Suppressor macrophage treated with lipopolysaccharide for 4 hours (primary cell): ENCODE measurements at regions not wholly inside any gene's neighbourhood (a gene's known extent, or its start where the extent isn't known, plus 50 kb on each side); places are given as distances from the start of the nearest gene placed in this dataset.
A peak's percentile ranks its signal among the peaks of the same experiment; 100 is the strongest.
"Not testable (repeated sequence)": the region's sequence is repeated elsewhere in the genome, so short reads cannot be mapped to it uniquely, and the experiment has no call there.

Experiments
- DNase-seq: peaks from one replicate; pipeline ENCODE4 v3.0.0-alpha.2; 2020

- DNase-seq: not testable (repeated sequence)
Observed at GRCh38 chr9:65393111-65393810, 108.3 kb upstream of the FOXD4L5 start.

DNA sequence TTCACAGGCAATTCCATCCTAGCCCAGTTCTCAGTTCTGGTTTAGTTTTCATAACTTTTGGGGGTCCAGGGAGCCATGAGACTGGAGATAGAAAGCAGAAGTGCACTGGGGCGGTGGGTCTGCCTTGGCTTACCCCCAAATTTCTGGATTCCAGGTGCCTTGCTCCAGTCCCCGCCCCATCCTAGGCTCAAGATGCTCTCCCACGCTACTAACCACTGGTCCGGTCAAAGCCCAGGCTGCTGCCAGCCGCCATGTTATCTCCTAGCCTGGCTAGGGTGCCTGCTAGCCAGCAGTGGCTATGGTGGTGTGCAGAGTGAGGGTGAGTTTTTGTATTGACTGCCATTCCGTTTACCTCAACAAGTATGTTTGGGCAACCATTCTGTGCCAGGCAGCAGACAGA, 107.6 kb upstream of the FOXD4L5 start:
- DNase-seq: not testable (repeated sequence)

GRCh38 chr9:65389710-65390109, 104.7 kb upstream of the FOXD4L5 start:
- not testable (repeated sequence) for DNase-seq

DNA sequence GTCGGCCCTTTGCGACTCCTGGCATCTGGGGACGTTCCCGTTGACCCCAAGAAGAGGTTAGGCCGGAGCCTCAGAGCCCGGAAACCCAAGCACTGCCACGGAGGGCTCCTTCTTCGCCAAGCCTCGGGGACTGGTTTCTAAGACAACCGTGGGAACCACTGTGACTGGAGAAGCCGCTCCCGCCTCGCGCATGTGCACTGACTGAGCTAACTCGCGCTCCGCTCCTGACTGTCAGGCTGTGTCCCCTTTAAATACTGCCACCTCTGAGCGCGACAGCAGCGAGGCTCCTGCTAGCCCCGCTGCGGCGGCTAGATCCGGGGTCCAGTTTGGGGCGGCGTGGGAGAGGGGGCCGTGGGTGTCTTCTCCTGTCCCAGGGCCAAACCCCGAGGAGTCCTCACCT, 104.2 kb upstream of the FOXD4L5 start:
- DNase-seq: not testable (repeated sequence)

DNA sequence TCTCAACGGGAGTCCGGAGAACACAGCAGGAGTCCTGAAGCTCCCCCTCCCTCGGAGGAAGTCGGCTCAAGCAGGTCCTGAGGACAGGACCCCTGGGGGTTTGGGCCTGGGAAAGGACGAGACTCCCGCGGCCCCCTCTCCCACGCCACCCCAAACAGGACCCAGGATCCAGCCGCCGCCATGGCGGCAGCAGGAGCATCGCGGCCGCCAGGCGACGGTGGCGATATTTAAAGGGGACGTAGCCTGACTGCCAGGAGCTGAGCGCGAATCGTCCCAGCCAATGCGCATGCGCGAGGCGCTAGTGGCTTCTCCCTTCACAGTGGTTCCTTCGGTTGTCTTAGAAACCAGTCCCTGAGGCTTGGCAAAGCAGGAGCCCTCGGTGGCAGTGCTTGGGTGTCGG, 101.7 kb upstream of the FOXD4L5 start:
- peak; percentile 73 for DNase-seq

DNA sequence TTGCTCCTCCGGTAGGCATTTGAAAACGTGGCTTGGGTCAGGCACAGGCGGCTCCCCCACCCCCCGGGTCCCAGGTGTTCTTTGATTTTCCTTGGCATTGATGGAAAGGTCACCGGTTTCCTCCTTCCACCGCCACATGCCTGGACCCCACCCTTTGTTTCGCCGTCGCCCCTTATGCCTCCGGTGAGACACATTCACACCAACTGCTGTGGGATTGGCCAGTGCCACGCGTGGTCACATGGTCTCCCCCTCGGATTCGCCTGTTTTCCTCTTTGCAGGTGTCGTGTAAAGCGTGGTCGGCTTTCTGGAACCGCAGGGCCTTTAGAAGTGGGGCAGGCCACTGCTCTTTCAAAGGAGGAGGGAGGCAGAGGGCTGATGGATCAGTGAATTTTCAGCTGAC, 101.2 kb upstream of the FOXD4L5 start:
- not testable (repeated sequence) for DNase-seq

- not testable (repeated sequence) for DNase-seq
Observed at GRCh38 chr9:65385655-65386024, 100.6 kb upstream of the FOXD4L5 start.

GRCh38 chr9:65384759-65385654, 100.0 kb upstream of the FOXD4L5 start:
- not testable (repeated sequence) for DNase-seq

- not testable (repeated sequence) for DNase-seq
Observed at GRCh38 chr9:65384066-65384465, 99.1 kb upstream of the FOXD4L5 start.

- not testable (repeated sequence) for DNase-seq
Observed at GRCh38 chr9:65383646-65384045, 98.6 kb upstream of the FOXD4L5 start.

- not testable (repeated sequence) for DNase-seq
Observed at GRCh38 chr9:65382701-65383318, 97.8 kb upstream of the FOXD4L5 start.
